NCI-H2227 (cell line): ENCODE measurements at regions not wholly inside any gene's neighbourhood (a gene's known extent, or its start where the extent isn't known, plus 50 kb on each side); places are given as distances from the start of the nearest gene placed in this dataset.

Experiments used
- DNase-seq: peaks from one replicate; lab custom pipeline; 2025; ENCODE audit not compliant: unreplicated experiment; lab: John Stamatoyannopoulos, UW

GRCh38 chr13:33512880-33513554 is 227.5 kb upstream of the STARD13 start:
- no peak for DNase-seq

- DNase-seq, result no peak
Measured at GRCh38 chr13:33514362-33514761, 228.8 kb upstream of the STARD13 start.

- DNase-seq, result no peak
Measured at GRCh38 chr13:33515146-33515545, 229.6 kb upstream of the STARD13 start.

GRCh38 chr13:33518452-33518851 is 232.9 kb upstream of the STARD13 start:
- DNase-seq, result no peak

- DNase-seq, result no peak
Measured at GRCh38 chr13:33519561-33520467, 234.3 kb upstream of the STARD13 start.

GRCh38 chr13:33520468-33520839 is 234.9 kb upstream of the STARD13 start:
- DNase-seq, result no peak

- DNase-seq, result no peak
Measured at GRCh38 chr13:33524086-33524485, 238.5 kb upstream of the STARD13 start.

GRCh38 chr13:33525763-33526162 is 240.2 kb upstream of the STARD13 start:
- DNase-seq, result no peak

- DNase-seq, result no peak
Measured at GRCh38 chr13:33526718-33527117, 241.2 kb upstream of the STARD13 start.

- DNase-seq, result no peak
Measured at GRCh38 chr13:33528896-33529295, 243.3 kb upstream of the STARD13 start.

- no peak for DNase-seq
Measured at GRCh38 chr13:33531484-33531883, 245.9 kb upstream of the STARD13 start.

- no peak for DNase-seq
Measured at GRCh38 chr13:33535061-33535460, 249.5 kb upstream of the STARD13 start.

- DNase-seq, result no peak
Measured at GRCh38 chr13:33536601-33537000, 251.0 kb upstream of the STARD13 start.

- no peak for DNase-seq
Measured at GRCh38 chr13:33537026-33537425, 251.5 kb upstream of the STARD13 start.

- DNase-seq, result no peak
Measured at GRCh38 chr13:33537676-33538075, 252.1 kb upstream of the STARD13 start.

- DNase-seq, result no peak
Measured at GRCh38 chr13:33541456-33541855, 255.9 kb upstream of the STARD13 start.

GRCh38 chr13:33541962-33542308 is 256.4 kb upstream of the STARD13 start:
- DNase-seq, result no peak

GRCh38 chr13:33542309-33543088 is 256.9 kb upstream of the STARD13 start:
- peak; percentile 97 for DNase-seq

GRCh38 chr13:33543089-33543459 is 257.5 kb upstream of the STARD13 start:
- DNase-seq, result no peak

- DNase-seq, result peak; percentile 19
Measured at GRCh38 chr13:33543631-33544265, 258.2 kb upstream of the STARD13 start.

GRCh38 chr13:33544308-33544707 is 258.8 kb upstream of the STARD13 start:
- DNase-seq, result no peak
